Effector memory CD4-positive, alpha-beta T cell (primary cell): ENCODE measurements at regions not wholly inside any gene's neighbourhood (a gene's known extent, or its start where the extent isn't known, plus 50 kb on each side); places are given as distances from the start of the nearest gene placed in this dataset.

ENCODE experiments used
- DNase-seq, 3 donors: peaks; one replicate each; pipeline ENCODE4 v3.0.0-alpha.2; 2020
- H3K27ac ChIP-seq: 2 replicates; pipeline ENCODE4 v1.7.0; 2013; ENCODE audit warnings: mild to moderate bottlenecking, low read length, moderate library complexity; ENCODE audit not compliant: insufficient read depth, poor library complexity, severe bottlenecking
- H3K27me3 ChIP-seq: replicated peaks from 2 replicates; pipeline ENCODE4 v1.7.0; 2013; ENCODE audit warnings: mild to moderate bottlenecking, low read length; ENCODE audit not compliant: insufficient read depth, control insufficient read depth, poor library complexity, severe bottlenecking
- H3K36me3 ChIP-seq: 2 replicates; pipeline ENCODE4 v1.7.0; 2013; ENCODE audit warnings: mild to moderate bottlenecking, low read length, moderate library complexity; ENCODE audit not compliant: control insufficient read depth, insufficient read depth
- H3K4me1 ChIP-seq: 2 replicates; pipeline ENCODE4 v1.7.0; 2013; ENCODE audit warnings: low read length, mild to moderate bottlenecking; ENCODE audit not compliant: control insufficient read depth, insufficient read depth, poor library complexity, severe bottlenecking
- H3K4me3 ChIP-seq: 2 replicates; pipeline ENCODE4 v1.7.0; 2013; ENCODE audit warnings: low read length, low read depth, mild to moderate bottlenecking; ENCODE audit not compliant: insufficient read depth, poor library complexity, severe bottlenecking
- H3K9me3 ChIP-seq: 2 replicates; pipeline ENCODE4 v1.7.0; 2013; ENCODE audit warnings: mild to moderate bottlenecking, low read length, moderate library complexity; ENCODE audit not compliant: control insufficient read depth

GRCh38 chr12:131636940-131637750 is 73.7 kb upstream of the SFSWAP start:
- DNase-seq, result no peak
- H3K27ac ChIP-seq, result no peak overlapping the region

GRCh38 chr12:131637986-131638385 is 72.9 kb upstream of the SFSWAP start:
- H3K4me1 ChIP-seq, result no peaks in the 10 kb centered on the region
- no peaks in the 10 kb centered on the region for H3K36me3 ChIP-seq
- DNase-seq, result no peak
- H3K9me3 ChIP-seq, result no peaks in the 10 kb centered on the region
- no peak overlapping the region for H3K27ac ChIP-seq
- H3K27me3 ChIP-seq, result no peaks in the 10 kb centered on the region
- H3K4me3 ChIP-seq, result no peak overlapping the region

More at GRCh38 chr12:131636940-131637750, 73.7 kb upstream of the SFSWAP start:
- Histone ChIP-seq H3K36me3 (no peaks in the 10 kb centered on the region), H3K4me3 (no peak overlapping the region), H3K27me3 (no peaks in the 10 kb centered on the region), H3K4me1 (no peaks in the 10 kb centered on the region), H3K9me3 (no peaks in the 10 kb centered on the region)

- no peak for DNase-seq
- H3K27me3 ChIP-seq, result no peaks in the 10 kb centered on the region
- no peak overlapping the region for H3K27ac ChIP-seq
- no peaks in the 10 kb centered on the region for H3K4me1 ChIP-seq
- no peaks in the 10 kb centered on the region for H3K9me3 ChIP-seq
- H3K4me3 ChIP-seq, result no peak overlapping the region
- H3K36me3 ChIP-seq, result no peaks in the 10 kb centered on the region
These were observed 71.5 kb upstream of the SFSWAP start for GRCh38 chr12:131639270-131639940.

GRCh38 chr12:131640525-131640924 is 70.4 kb upstream of the SFSWAP start:
- DNase-seq, result no peak
- Histone ChIP-seq H3K36me3 (no peaks in the 10 kb centered on the region), H3K27ac (no peak overlapping the region), H3K4me1 (no peaks in the 10 kb centered on the region), H3K9me3 (no peaks in the 10 kb centered on the region), H3K4me3 (no peak overlapping the region), H3K27me3 (no peaks in the 10 kb centered on the region)

GRCh38 chr12:131641315-131641714 is 69.6 kb upstream of the SFSWAP start:
- Histone ChIP-seq H3K9me3 (no peaks in the 10 kb centered on the region), H3K27me3 (no peaks in the 10 kb centered on the region), H3K4me3 (no peak overlapping the region), H3K27ac (no peak overlapping the region), H3K4me1 (no peaks in the 10 kb centered on the region), H3K36me3 (no peaks in the 10 kb centered on the region)
- DNase-seq, result no peak

- DNase-seq, result no peak
These were observed 68.8 kb upstream of the SFSWAP start for GRCh38 chr12:131642101-131642540.

GRCh38 chr12:131642771-131643170 is 68.1 kb upstream of the SFSWAP start:
- H3K27ac ChIP-seq, result no peak overlapping the region
- DNase-seq, result no peak
- no peaks in the 10 kb centered on the region for H3K9me3 ChIP-seq
- no peaks in the 10 kb centered on the region for H3K4me1 ChIP-seq
- no peaks in the 10 kb centered on the region for H3K27me3 ChIP-seq
- no peaks in the 10 kb centered on the region for H3K36me3 ChIP-seq
- no peak overlapping the region for H3K4me3 ChIP-seq

More at GRCh38 chr12:131642101-131642540, 68.8 kb upstream of the SFSWAP start:
- Histone ChIP-seq H3K36me3 (no peaks in the 10 kb centered on the region), H3K27ac (no peak overlapping the region), H3K27me3 (no peaks in the 10 kb centered on the region), H3K4me3 (no peak overlapping the region), H3K4me1 (no peaks in the 10 kb centered on the region), H3K9me3 (no peaks in the 10 kb centered on the region)

GRCh38 chr12:131643631-131644452 is 67.0 kb upstream of the SFSWAP start:
- no peak for DNase-seq
- Histone ChIP-seq H3K27ac (no peak overlapping the region), H3K27me3 (no peaks in the 10 kb centered on the region), H3K9me3 (no peaks in the 10 kb centered on the region), H3K4me3 (no peak overlapping the region), H3K36me3 (no peaks in the 10 kb centered on the region), H3K4me1 (no peaks in the 10 kb centered on the region)

GRCh38 chr12:131644481-131644880 is 66.4 kb upstream of the SFSWAP start:
- DNase-seq, result no peak

More at GRCh38 chr12:131644481-131644880, 66.4 kb upstream of the SFSWAP start:
- H3K4me1 ChIP-seq, result no peaks in the 10 kb centered on the region
- H3K27me3 ChIP-seq, result no peaks in the 10 kb centered on the region
- no peaks in the 10 kb centered on the region for H3K9me3 ChIP-seq
- H3K4me3 ChIP-seq, result no peak overlapping the region
- no peak overlapping the region for H3K27ac ChIP-seq
- H3K36me3 ChIP-seq, result no peaks in the 10 kb centered on the region
